ENCODE measurements at regions not wholly inside any gene's neighbourhood (a gene's known extent, or its start where the extent isn't known, plus 50 kb on each side); places are given as distances from the start of the nearest gene placed in this dataset.

DNA sequence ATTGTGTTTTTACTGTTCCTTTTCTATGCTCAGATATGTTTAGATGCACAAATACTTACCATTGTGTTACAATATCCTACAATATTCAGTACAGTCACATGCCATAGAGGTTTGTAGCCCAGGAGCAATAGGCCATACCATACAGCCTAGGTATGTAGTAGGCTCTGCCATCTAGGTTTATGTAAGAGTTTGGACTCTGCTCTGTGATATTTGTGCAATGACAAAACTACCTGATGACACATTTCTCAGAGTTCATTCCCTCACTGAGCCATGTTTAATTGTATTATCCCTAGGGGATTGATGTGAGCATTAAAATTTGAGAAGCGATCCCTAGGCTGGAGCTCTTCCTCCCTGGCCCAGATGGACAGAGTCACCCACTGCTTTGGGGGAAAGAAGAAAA, 270.0 kb upstream of the PROK2 start:
- no peaks in the 10 kb centered on the region for H3K9me3 ChIP-seq (ENCODE audit: control insufficient read depth, insufficient read depth, low read length)
- no peak for DNase-seq
- Mint-ChIP-seq H3K9me3 (no peaks in the 10 kb centered on the region), H3K36me3 (no peaks in the 10 kb centered on the region), H3K27me3 (ENCODE audit: low read depth in 2 of 2) (peaks cover 0 to 5% of the 10 kb centered on the region in 2 donors), H3K4me3 (no peak overlapping the region), H3K4me1 (no peaks in the 10 kb centered on the region), H3K27ac (no peak overlapping the region)
- intact Hi-C loops (cut with micrococcal nuclease) = no loop called here
- WGBS (ENCODE audit: insufficient coverage) = 100% methylated on average over 1 of the region's 1 CpG
- no peaks in the 10 kb centered on the region for H3K36me3 ChIP-seq (ENCODE audit: control insufficient read depth, insufficient read depth, low read length)
- H3K27ac ChIP-seq (ENCODE audit: low read length) = no peak overlapping the region
- no peak for ATAC-seq
- no peaks in the 10 kb centered on the region for H3K27me3 ChIP-seq (ENCODE audit: control insufficient read depth, insufficient read depth, low read length)
- no peaks in the 10 kb centered on the region for H3K4me1 ChIP-seq (ENCODE audit: control insufficient read depth, insufficient read depth, low read length)
- no peak overlapping the region for H3K4me3 ChIP-seq (ENCODE audit: low read length)
- TF ChIP-seq CTCF (IDR thresholded peaks at IDR 0.05) = no peak

GRCh38 chr3:72052841-72053409, 268.0 kb upstream of the PROK2 start:
- intact Hi-C loops (cut with micrococcal nuclease) = no loop called here
- Mint-ChIP-seq H3K27me3 (ENCODE audit: low read depth in 2 of 2) (peaks cover 0 to 5% of the 10 kb centered on the region in 2 donors), H3K9me3 (no peaks in the 10 kb centered on the region), H3K27ac (no peak overlapping the region), H3K36me3 (no peaks in the 10 kb centered on the region), H3K4me1 (no peaks in the 10 kb centered on the region), H3K4me3 (no peak overlapping the region)
- no peaks in the 10 kb centered on the region for H3K9me3 ChIP-seq (ENCODE audit: control insufficient read depth, insufficient read depth, low read length)
- H3K4me1 ChIP-seq (ENCODE audit: control insufficient read depth, insufficient read depth, low read length) = no peaks in the 10 kb centered on the region
- no peak overlapping the region for H3K27ac ChIP-seq (ENCODE audit: low read length)
- TF ChIP-seq CTCF (IDR thresholded peaks at IDR 0.05) = no peak
- WGBS (ENCODE audit: insufficient coverage) = 89% methylated on average over 7 of the region's 8 CpGs
- no peak for DNase-seq
- no peaks in the 10 kb centered on the region for H3K36me3 ChIP-seq (ENCODE audit: control insufficient read depth, insufficient read depth, low read length)
- no peak for ATAC-seq
- no peaks in the 10 kb centered on the region for H3K27me3 ChIP-seq (ENCODE audit: control insufficient read depth, insufficient read depth, low read length)
- no peak overlapping the region for H3K4me3 ChIP-seq (ENCODE audit: low read length)

DNA sequence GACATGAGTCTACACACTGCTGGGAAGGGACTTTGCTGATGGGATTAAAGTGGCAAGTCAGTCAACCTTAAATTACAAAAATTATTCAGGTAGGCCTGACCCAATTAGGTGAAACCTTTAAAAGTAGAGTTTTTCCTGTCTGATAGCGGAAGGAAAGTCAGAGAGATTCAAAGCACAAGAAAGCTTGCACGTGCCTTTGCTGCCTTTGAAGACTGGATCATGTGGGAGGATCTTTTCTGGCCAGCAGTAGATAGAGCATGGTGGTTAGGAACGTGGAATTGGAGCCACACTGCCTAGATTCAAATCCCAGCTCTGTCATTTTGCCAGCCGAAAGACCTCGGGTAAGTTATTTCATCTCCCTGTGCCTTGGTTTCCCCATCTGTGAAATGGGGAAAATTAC, 265.8 kb upstream of the PROK2 start:
- WGBS (ENCODE audit: insufficient coverage) = 85% methylated on average over 5 of the region's 5 CpGs
- no peak for TF ChIP-seq CTCF (IDR thresholded peaks at IDR 0.05)
- H3K4me1 ChIP-seq (ENCODE audit: control insufficient read depth, insufficient read depth, low read length) = no peaks in the 10 kb centered on the region
- H3K4me3 Mint-ChIP-seq = no peak overlapping the region
- intact Hi-C loops (cut with micrococcal nuclease) = no loop called here
- DNase-seq = no peak
- no peaks in the 10 kb centered on the region for H3K4me1 Mint-ChIP-seq
- H3K36me3 ChIP-seq (ENCODE audit: control insufficient read depth, insufficient read depth, low read length) = no peaks in the 10 kb centered on the region
- no peak for ATAC-seq
- no peaks in the 10 kb centered on the region for H3K9me3 ChIP-seq (ENCODE audit: control insufficient read depth, insufficient read depth, low read length)
- no peaks in the 10 kb centered on the region for H3K9me3 Mint-ChIP-seq
- no peaks in the 10 kb centered on the region for H3K27me3 ChIP-seq (ENCODE audit: control insufficient read depth, insufficient read depth, low read length)
- H3K27me3 Mint-ChIP-seq (ENCODE audit: low read depth in 2 of 2) = no peaks in the 10 kb centered on the region
- no peak overlapping the region for H3K4me3 ChIP-seq (ENCODE audit: low read length)
- H3K27ac ChIP-seq (ENCODE audit: low read length) = no peak overlapping the region
- H3K27ac Mint-ChIP-seq = no peak overlapping the region
- no peaks in the 10 kb centered on the region for H3K36me3 Mint-ChIP-seq

DNA sequence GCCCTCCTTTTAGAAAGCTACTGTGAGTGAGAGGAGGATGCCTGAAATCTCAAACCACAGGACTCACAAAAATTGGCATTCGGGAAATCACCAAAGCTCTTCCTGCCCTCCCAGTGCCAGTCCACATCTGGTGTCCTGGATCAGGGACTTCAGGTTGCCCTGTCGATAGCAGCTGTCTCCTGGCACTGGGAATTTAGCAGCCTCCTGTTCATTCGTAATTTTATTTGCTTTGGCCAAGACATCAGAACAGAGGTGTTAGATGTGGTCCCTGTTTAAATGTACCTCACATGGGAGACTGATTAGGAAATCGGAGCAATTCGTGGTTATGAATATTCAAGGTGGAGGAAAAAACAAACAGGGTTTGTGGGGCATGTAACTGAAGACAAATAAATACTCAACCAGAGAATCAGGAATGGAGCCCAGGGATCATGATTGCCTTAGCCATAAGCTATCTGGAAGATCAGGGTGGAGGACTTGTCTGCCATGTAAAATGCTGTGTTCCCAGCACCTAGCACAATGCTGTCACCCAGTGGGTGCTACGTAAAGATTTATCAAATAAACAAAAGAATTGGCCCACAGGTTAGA, 265.2 kb upstream of the PROK2 start:
- Mint-ChIP-seq H3K9me3 (no peaks in the 10 kb centered on the region), H3K4me1 (no peaks in the 10 kb centered on the region), H3K36me3 (no peaks in the 10 kb centered on the region), H3K27ac (no peak overlapping the region), H3K27me3 (ENCODE audit: low read depth in 2 of 2) (no peaks in the 10 kb centered on the region), H3K4me3 (no peak overlapping the region)
- Histone ChIP-seq H3K4me3 (ENCODE audit: low read length) (no peak overlapping the region), H3K27me3 (ENCODE audit: control insufficient read depth, insufficient read depth, low read length) (no peaks in the 10 kb centered on the region), H3K36me3 (ENCODE audit: control insufficient read depth, insufficient read depth, low read length) (no peaks in the 10 kb centered on the region), H3K9me3 (ENCODE audit: control insufficient read depth, insufficient read depth, low read length) (no peaks in the 10 kb centered on the region), H3K27ac (ENCODE audit: low read length) (no peak overlapping the region), H3K4me1 (ENCODE audit: control insufficient read depth, insufficient read depth, low read length) (no peaks in the 10 kb centered on the region)
- no peak for ATAC-seq
- 92% methylated on average over 6 of the region's 6 CpGs for WGBS (ENCODE audit: insufficient coverage)
- intact Hi-C loops (cut with micrococcal nuclease) = no loop called here
- DNase-seq = no peak
- no peak for TF ChIP-seq CTCF (IDR thresholded peaks at IDR 0.05)
